ENCODE measurements at regions not wholly inside any gene's neighbourhood (a gene's known extent, or its start where the extent isn't known, plus 50 kb on each side); places are given as distances from the start of the nearest gene placed in this dataset.
"Not testable (repeated sequence)": the region's sequence is repeated elsewhere in the genome, so short reads cannot be mapped to it uniquely, and the experiment has no call there.

- DNase-seq, result no peak
Measured at GRCh38 chr6:145548933-145549648, 186.2 kb downstream of the EPM2A start.

- DNase-seq, result no peak
Measured at GRCh38 chr6:145551164-145551563, 184.2 kb downstream of the EPM2A start.

- DNase-seq, result no peak
Measured at GRCh38 chr6:145555084-145555483, 180.2 kb downstream of the EPM2A start.

GRCh38 chr6:145557474-145557873 is 177.8 kb downstream of the EPM2A start:
- DNase-seq, result no peak

- no peak for DNase-seq
Measured at GRCh38 chr6:145559836-145560235, 175.5 kb downstream of the EPM2A start.

GRCh38 chr6:145561095-145562072 is 173.9 kb downstream of the EPM2A start:
- DNase-seq, result no peak

GRCh38 chr6:145562771-145563615 is 172.3 kb downstream of the EPM2A start:
- DNase-seq, result no peak

- no peak for DNase-seq
Measured at GRCh38 chr6:145564553-145564952, 170.8 kb downstream of the EPM2A start.

- no peak for DNase-seq
Measured at GRCh38 chr6:145567684-145568252, 167.6 kb downstream of the EPM2A start.

GRCh38 chr6:145569140-145569539 is 166.2 kb downstream of the EPM2A start:
- DNase-seq, result no peak

- DNase-seq, result not testable (repeated sequence)
Measured at GRCh38 chr6:145570336-145570735, 165.0 kb downstream of the EPM2A start.

GRCh38 chr6:145574269-145574668 is 161.1 kb downstream of the EPM2A start:
- DNase-seq, result not testable (repeated sequence)

Measured in SHP77 treated with DMSO at 0.1 percent for 48 hours (cell line).